Mesenteric fat pad (tissue), 1 donor: ENCODE measurements at regions not wholly inside any gene's neighbourhood (a gene's known extent, or its start where the extent isn't known, plus 50 kb on each side); places are given as distances from the start of the nearest gene placed in this dataset.

Source experiments
- DNase-seq: peaks from one replicate; pipeline ENCODE4 v3.0.0-alpha.2; 2020; ENCODE audit warnings: low spot score
- donor health status: DM: yes; HTN: yes; CAD: no.

GRCh38 chr4:30837131-30837539 is 117.0 kb downstream of the PCDH7 start:
- no peak for DNase-seq

- DNase-seq: no peak
Observed at GRCh38 chr4:30837861-30838260, 117.7 kb downstream of the PCDH7 start.

- DNase-seq: no peak
Observed at GRCh38 chr4:30838331-30838730, 118.2 kb downstream of the PCDH7 start.

GRCh38 chr4:30839583-30840520 is 119.7 kb downstream of the PCDH7 start:
- DNase-seq: no peak

- no peak for DNase-seq
Observed at GRCh38 chr4:30840571-30840970, 120.4 kb downstream of the PCDH7 start.

GRCh38 chr4:30842142-30842541 is 122.0 kb downstream of the PCDH7 start:
- DNase-seq: no peak

GRCh38 chr4:30842689-30843088 is 122.5 kb downstream of the PCDH7 start:
- DNase-seq: no peak

GRCh38 chr4:30844861-30845582 is 124.9 kb downstream of the PCDH7 start:
- DNase-seq: no peak

- no peak for DNase-seq
Observed at GRCh38 chr4:30847167-30847566, 127.0 kb downstream of the PCDH7 start.

GRCh38 chr4:30847958-30848357 is 127.8 kb downstream of the PCDH7 start:
- no peak for DNase-seq

- no peak for DNase-seq
Observed at GRCh38 chr4:30854531-30854930, 134.4 kb downstream of the PCDH7 start.

GRCh38 chr4:30855232-30855631 is 135.1 kb downstream of the PCDH7 start:
- DNase-seq: no peak

GRCh38 chr4:30856795-30857564 is 136.8 kb downstream of the PCDH7 start:
- DNase-seq: no peak

GRCh38 chr4:30860978-30861377 is 140.8 kb downstream of the PCDH7 start:
- no peak for DNase-seq

GRCh38 chr4:30862196-30862595 is 142.0 kb downstream of the PCDH7 start:
- no peak for DNase-seq

GRCh38 chr4:30863021-30863420 is 142.9 kb downstream of the PCDH7 start:
- DNase-seq: no peak

- DNase-seq: no peak
Observed at GRCh38 chr4:30865691-30866090, 145.5 kb downstream of the PCDH7 start.

- DNase-seq: no peak
Observed at GRCh38 chr4:30866346-30866745, 146.2 kb downstream of the PCDH7 start.

GRCh38 chr4:30866907-30867306 is 146.7 kb downstream of the PCDH7 start:
- no peak for DNase-seq

GRCh38 chr4:30867427-30867826 is 147.3 kb downstream of the PCDH7 start:
- no peak for DNase-seq

GRCh38 chr4:30868111-30868895 is 148.1 kb downstream of the PCDH7 start:
- DNase-seq: no peak
